ENCODE measurements at regions not wholly inside any gene's neighbourhood (a gene's known extent, or its start where the extent isn't known, plus 50 kb on each side); places are given as distances from the start of the nearest gene placed in this dataset.

DNA sequence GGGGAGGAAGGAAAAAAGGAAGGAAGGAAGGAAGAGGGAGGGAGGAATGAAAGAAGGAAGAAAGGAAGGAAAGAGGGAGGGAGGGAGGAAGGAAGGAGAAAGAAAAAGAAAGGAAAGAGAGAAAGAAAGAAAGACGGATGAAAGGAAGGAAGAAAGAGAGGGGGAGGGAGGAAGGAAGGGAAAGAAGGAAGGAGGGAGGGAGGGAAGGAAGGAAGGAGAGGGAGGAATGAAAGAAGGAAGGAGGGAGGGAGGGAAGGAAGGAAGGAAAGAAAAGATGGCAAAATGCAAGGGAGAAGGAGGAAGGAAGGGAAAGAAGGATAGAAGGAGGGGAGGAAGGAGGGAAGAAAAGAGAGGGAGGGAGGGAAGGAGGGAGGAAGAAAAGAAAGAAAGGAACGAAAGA, 257.3 kb upstream of the C16orf82 start:
- Histone ChIP-seq H3K4me3 (ENCODE audit: low read depth, low read length) (no peak overlapping the region), H3K27me3 (replicated peaks; ENCODE audit: control insufficient read depth, insufficient read depth, low read length) (no peaks in the 10 kb centered on the region), H3K36me3 (ENCODE audit: control insufficient read depth, insufficient read depth, low read length) (no peaks in the 10 kb centered on the region), H3K9me3 (no peaks in the 10 kb centered on the region), H3K4me1 (no peaks in the 10 kb centered on the region)
- Mint-ChIP-seq H3K27me3 (ENCODE audit: insufficient read depth, unreplicated experiment) (peaks cover 8% of the 10 kb centered on the region), H3K36me3 (ENCODE audit: insufficient read depth, unreplicated experiment) (no peaks in the 10 kb centered on the region), H3K4me3 (ENCODE audit: unreplicated experiment) (no peak overlapping the region), H3K4me1 (ENCODE audit: low read depth, unreplicated experiment) (no peaks in the 10 kb centered on the region), H3K9me3 (ENCODE audit: unreplicated experiment) (peaks cover 10% of the 10 kb centered on the region), H3K27ac (ENCODE audit: unreplicated experiment) (no peak overlapping the region)
- BruUV-seq (replicated peaks): no TSS peak
- CTCF ChIA-PET: no interaction called here
- TF ChIP-seq, protein P1, sequence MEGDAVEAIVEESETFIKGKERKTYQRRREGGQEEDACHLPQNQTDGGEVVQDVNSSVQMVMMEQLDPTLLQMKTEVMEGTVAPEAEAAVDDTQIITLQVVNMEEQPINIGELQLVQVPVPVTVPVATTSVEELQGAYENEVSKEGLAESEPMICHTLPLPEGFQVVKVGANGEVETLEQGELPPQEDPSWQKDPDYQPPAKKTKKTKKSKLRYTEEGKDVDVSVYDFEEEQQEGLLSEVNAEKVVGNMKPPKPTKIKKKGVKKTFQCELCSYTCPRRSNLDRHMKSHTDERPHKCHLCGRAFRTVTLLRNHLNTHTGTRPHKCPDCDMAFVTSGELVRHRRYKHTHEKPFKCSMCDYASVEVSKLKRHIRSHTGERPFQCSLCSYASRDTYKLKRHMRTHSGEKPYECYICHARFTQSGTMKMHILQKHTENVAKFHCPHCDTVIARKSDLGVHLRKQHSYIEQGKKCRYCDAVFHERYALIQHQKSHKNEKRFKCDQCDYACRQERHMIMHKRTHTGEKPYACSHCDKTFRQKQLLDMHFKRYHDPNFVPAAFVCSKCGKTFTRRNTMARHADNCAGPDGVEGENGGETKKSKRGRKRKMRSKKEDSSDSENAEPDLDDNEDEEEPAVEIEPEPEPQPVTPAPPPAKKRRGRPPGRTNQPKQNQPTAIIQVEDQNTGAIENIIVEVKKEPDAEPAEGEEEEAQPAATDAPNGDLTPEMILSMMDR (IDR thresholded peaks at IDR 0.05; ENCODE audit: insufficient read depth in 1 of 2, low read depth in 1 of 2, low read length in 1 of 2, severe bottlenecking in 1 of 2, unreplicated experiment in 1 of 2): no peak
- POLR2A ChIA-PET: no interaction called here
- intact Hi-C loops (cut with micrococcal nuclease; ENCODE audit: unreplicated experiment): no loop called here
- DNase-seq: no peak

DNA sequence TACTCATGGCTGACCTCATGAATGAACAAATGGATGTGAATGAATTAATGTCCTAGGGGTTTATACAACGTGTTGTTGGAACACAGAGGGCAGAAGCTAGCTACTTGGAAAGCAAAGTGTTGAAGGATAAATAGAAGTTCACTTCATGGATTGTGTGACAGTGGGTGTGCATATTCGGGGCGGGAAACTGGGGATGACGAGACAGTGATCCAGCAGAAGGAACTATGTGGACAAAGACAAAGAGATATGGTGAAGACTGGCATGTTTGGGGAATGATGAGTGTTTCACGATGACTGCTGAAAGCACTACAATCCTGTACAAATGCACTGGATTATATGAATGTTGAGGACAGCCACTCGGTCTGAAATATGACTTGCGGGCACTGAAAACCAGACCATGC, 250.5 kb upstream of the C16orf82 start:
- intact Hi-C loops (cut with micrococcal nuclease; ENCODE audit: unreplicated experiment): no loop called here
- Histone ChIP-seq H3K9me3 (no peaks in the 10 kb centered on the region), H3K36me3 (ENCODE audit: control insufficient read depth, insufficient read depth, low read length) (no peaks in the 10 kb centered on the region), H3K27me3 (replicated peaks; ENCODE audit: control insufficient read depth, insufficient read depth, low read length) (no peaks in the 10 kb centered on the region), H3K4me1 (no peaks in the 10 kb centered on the region), H3K4me3 (ENCODE audit: low read depth, low read length) (no peak overlapping the region)
- Mint-ChIP-seq H3K4me3 (ENCODE audit: unreplicated experiment) (no peak overlapping the region), H3K36me3 (ENCODE audit: insufficient read depth, unreplicated experiment) (no peaks in the 10 kb centered on the region), H3K9me3 (ENCODE audit: unreplicated experiment) (no peaks in the 10 kb centered on the region), H3K4me1 (ENCODE audit: low read depth, unreplicated experiment) (no peaks in the 10 kb centered on the region), H3K27ac (ENCODE audit: unreplicated experiment) (no peak overlapping the region), H3K27me3 (ENCODE audit: insufficient read depth, unreplicated experiment) (peaks cover 18% of the 10 kb centered on the region)
- BruUV-seq (replicated peaks): no TSS peak
- TF ChIP-seq, protein P1 (IDR thresholded peaks at IDR 0.05; ENCODE audit: insufficient read depth in 1 of 2, low read depth in 1 of 2, low read length in 1 of 2, severe bottlenecking in 1 of 2, unreplicated experiment in 1 of 2): no peak
- CTCF ChIA-PET: no interaction called here
- DNase-seq: no peak
- POLR2A ChIA-PET: no interaction called here

DNA sequence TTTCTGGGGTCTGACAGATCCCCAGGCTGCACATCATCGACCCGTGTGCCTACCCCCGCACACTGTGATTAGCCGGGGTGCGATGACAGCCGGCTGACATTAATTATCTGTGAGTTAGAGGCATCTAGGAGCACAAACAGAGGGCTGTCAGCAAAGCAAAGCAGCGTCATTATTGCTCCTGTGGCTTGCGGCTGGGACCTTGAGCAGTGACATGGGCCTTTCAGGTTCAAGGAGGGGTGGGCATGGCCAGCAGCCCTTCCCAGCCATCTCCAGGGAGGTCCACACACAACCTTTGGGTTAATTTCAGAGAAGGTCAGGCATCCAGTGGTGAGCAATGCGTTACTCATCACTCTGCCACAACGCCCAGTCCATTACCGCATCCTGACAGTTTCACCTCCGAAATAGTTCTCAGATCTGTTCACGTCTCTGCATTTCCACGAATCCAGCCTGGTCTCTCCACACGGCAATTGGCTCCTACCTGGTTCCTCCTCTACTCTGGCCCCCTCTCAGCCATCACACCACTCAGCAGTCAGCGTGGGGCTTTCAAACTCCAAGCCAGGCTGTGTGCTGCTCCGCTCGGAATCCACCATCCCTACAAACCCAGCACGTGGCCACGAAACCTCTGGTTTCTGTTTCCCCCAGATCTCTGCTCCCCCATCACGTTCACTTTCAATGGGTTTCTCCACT, 249.7 kb upstream of the C16orf82 start:
- TF ChIP-seq, protein P1 (IDR thresholded peaks at IDR 0.05; ENCODE audit: insufficient read depth in 1 of 2, low read depth in 1 of 2, low read length in 1 of 2, severe bottlenecking in 1 of 2, unreplicated experiment in 1 of 2): no peak
- Histone ChIP-seq H3K4me3 (ENCODE audit: low read depth, low read length) (no peak overlapping the region), H3K36me3 (ENCODE audit: control insufficient read depth, insufficient read depth, low read length) (no peaks in the 10 kb centered on the region), H3K9me3 (no peaks in the 10 kb centered on the region), H3K27me3 (replicated peaks; ENCODE audit: control insufficient read depth, insufficient read depth, low read length) (no peaks in the 10 kb centered on the region), H3K4me1 (no peaks in the 10 kb centered on the region)
- Mint-ChIP-seq H3K27ac (ENCODE audit: unreplicated experiment) (no peak overlapping the region), H3K4me1 (ENCODE audit: low read depth, unreplicated experiment) (no peaks in the 10 kb centered on the region), H3K36me3 (ENCODE audit: insufficient read depth, unreplicated experiment) (no peaks in the 10 kb centered on the region), H3K4me3 (ENCODE audit: unreplicated experiment) (no peak overlapping the region), H3K9me3 (ENCODE audit: unreplicated experiment) (no peaks in the 10 kb centered on the region), H3K27me3 (ENCODE audit: insufficient read depth, unreplicated experiment) (peaks cover 18% of the 10 kb centered on the region)
- no TSS peak for BruUV-seq (replicated peaks)
- ChIA-PET CTCF (no interaction called here), POLR2A (no interaction called here)
- intact Hi-C loops (cut with micrococcal nuclease; ENCODE audit: unreplicated experiment): no loop called here
- DNase-seq: no peak
